Left renal cortex interstitium (tissue), 4 donors: ENCODE measurements at regions not wholly inside any gene's neighbourhood (a gene's known extent, or its start where the extent isn't known, plus 50 kb on each side); places are given as distances from the start of the nearest gene placed in this dataset.
"Not testable (repeated sequence)": the region's sequence is repeated elsewhere in the genome, so short reads cannot be mapped to it uniquely, and the experiment has no call there.

Source experiments
- DNase-seq, 4 donors: peaks; one replicate each; pipeline ENCODE4 v3.0.0-alpha.2; 2013; ENCODE audit warnings: low read depth in 4 of 4, low spot score in 2 of 4, missing footprints in 1 of 4

- no peak for DNase-seq
Observed at GRCh38 chr17:64773836-64774761, 112.0 kb upstream of the SMURF2 start.

GRCh38 chr17:64773386-64773835 is 111.3 kb upstream of the SMURF2 start:
- DNase-seq = no peak

- DNase-seq = no peak
Observed at GRCh38 chr17:64772845-64773299, 110.8 kb upstream of the SMURF2 start.

- DNase-seq = no peak
Observed at GRCh38 chr17:64771980-64772844, 110.1 kb upstream of the SMURF2 start.

GRCh38 chr17:64769712-64770111 is 107.6 kb upstream of the SMURF2 start:
- no peak for DNase-seq

- no peak for DNase-seq
Observed at GRCh38 chr17:64767269-64767997, 105.3 kb upstream of the SMURF2 start.

- DNase-seq = no peak
Observed at GRCh38 chr17:64765191-64765889, 103.2 kb upstream of the SMURF2 start.

- DNase-seq = no peak
Observed at GRCh38 chr17:64750891-64751677, 89.0 kb upstream of the SMURF2 start.

- no peak for DNase-seq
Observed at GRCh38 chr17:64750478-64750877, 88.4 kb upstream of the SMURF2 start.

- no peak for DNase-seq
Observed at GRCh38 chr17:64749306-64749705, 87.2 kb upstream of the SMURF2 start.

GRCh38 chr17:64747938-64748540 is 85.9 kb upstream of the SMURF2 start:
- DNase-seq = no peak

- no peak for DNase-seq
Observed at GRCh38 chr17:64742326-64742725, 80.2 kb upstream of the SMURF2 start.

- DNase-seq = not testable (repeated sequence)
Observed at GRCh38 chr17:64741916-64742315, 79.8 kb upstream of the SMURF2 start.

- no peak for DNase-seq
Observed at GRCh38 chr17:64741038-64741641, 79.0 kb upstream of the SMURF2 start.

GRCh38 chr17:64739316-64740058 is 77.4 kb upstream of the SMURF2 start:
- no peak for DNase-seq

GRCh38 chr17:64736804-64737492 is 74.8 kb upstream of the SMURF2 start:
- DNase-seq = no peak

- no peak for DNase-seq
Observed at GRCh38 chr17:64732336-64733006, 70.4 kb upstream of the SMURF2 start.
